HG02642 (cell line): ENCODE measurements at regions not wholly inside any gene's neighbourhood (a gene's known extent, or its start where the extent isn't known, plus 50 kb on each side); places are given as distances from the start of the nearest gene placed in this dataset.
"Not testable (repeated sequence)": the region's sequence is repeated elsewhere in the genome, so short reads cannot be mapped to it uniquely, and the experiment has no call there.

ENCODE experiments used
- ATAC-seq: cut with Tn5 transposase; IDR thresholded peaks from one replicate; pipeline ENCODE4 v1.9.1; 2021; ENCODE audit warnings: mild to moderate bottlenecking; ENCODE audit not compliant: unreplicated experiment, poor library complexity

GRCh38 chr13:99072941-99073340 is 95.1 kb upstream of the DOCK9 start:
- ATAC-seq = no peak

GRCh38 chr13:99074693-99075092 is 96.8 kb upstream of the DOCK9 start:
- ATAC-seq = no peak

- ATAC-seq = peak; percentile 92
Observed at GRCh38 chr13:99075268-99076191, 97.7 kb upstream of the DOCK9 start.

- ATAC-seq = no peak
Observed at GRCh38 chr13:99078017-99078771, 100.3 kb upstream of the DOCK9 start.

- ATAC-seq = no peak
Observed at GRCh38 chr13:99080131-99080530, 102.3 kb upstream of the DOCK9 start.

GRCh38 chr13:99083981-99084380 is 106.1 kb upstream of the DOCK9 start:
- ATAC-seq = no peak

GRCh38 chr13:99085139-99085807 is 107.4 kb upstream of the DOCK9 start:
- no peak for ATAC-seq

- ATAC-seq = no peak
Observed at GRCh38 chr13:99085808-99086266, 108.0 kb upstream of the DOCK9 start.

GRCh38 chr13:99086267-99087097 is 108.6 kb upstream of the DOCK9 start:
- peak; percentile 49 for ATAC-seq

GRCh38 chr13:99087098-99087953 is 109.5 kb upstream of the DOCK9 start:
- peak; percentile 85 for ATAC-seq

- ATAC-seq = peak; percentile 29
Observed at GRCh38 chr13:99087954-99088491, 110.2 kb upstream of the DOCK9 start.

GRCh38 chr13:99093997-99094396 is 106.7 kb upstream of the UBAC2 start:
- no peak for ATAC-seq

- not testable (repeated sequence) for ATAC-seq
Observed at GRCh38 chr13:99101831-99102230, 98.8 kb upstream of the UBAC2 start.

- ATAC-seq = no peak
Observed at GRCh38 chr13:99103536-99103935, 97.1 kb upstream of the UBAC2 start.

- ATAC-seq = no peak
Observed at GRCh38 chr13:99104396-99104795, 96.3 kb upstream of the UBAC2 start.

- ATAC-seq = no peak
Observed at GRCh38 chr13:99105160-99105559, 95.5 kb upstream of the UBAC2 start.

- ATAC-seq = no peak
Observed at GRCh38 chr13:99113351-99113750, 87.3 kb upstream of the UBAC2 start.

- ATAC-seq = no peak
Observed at GRCh38 chr13:99118179-99118578, 82.5 kb upstream of the UBAC2 start.

GRCh38 chr13:99119656-99120055 is 81.0 kb upstream of the UBAC2 start:
- ATAC-seq = no peak
